Adrenal gland (tissue), 9 donors: ENCODE measurements at regions not wholly inside any gene's neighbourhood (a gene's known extent, or its start where the extent isn't known, plus 50 kb on each side); places are given as distances from the start of the nearest gene placed in this dataset.

Experiments
- DNase-seq, 7 donors: peaks; one replicate each; pipeline ENCODE4 v3.0.0-alpha.2; 2019 to 2020
- H3K27ac ChIP-seq, 5 donors: fragments of 200-600 bp; sonication (generic) in 4 of 5; 1 replicate in 3 of 5; 2 replicates in 2 of 5; pipeline versions ENCODE4 v1.5.1 to v1.8.0; 2016 to 2020; ENCODE audit warnings: mild to moderate bottlenecking in 1 of 5
- H3K27me3 ChIP-seq: fragments of 200-600 bp; 2 replicates; pipeline ENCODE4 v1.8.0; 2021
- H3K36me3 ChIP-seq, 2 donors: fragments of 200-600 bp; replicated peaks in 1 of 2; 1 replicate in 1 of 2; 2 replicates in 1 of 2; pipeline versions ENCODE4 v1.5.1 to v1.8.0; 2018 to 2022
- H3K4me1 ChIP-seq, 2 donors: fragments of 200-600 bp; replicated peaks in 1 of 2; 1 replicate in 1 of 2; 2 replicates in 1 of 2; pipeline versions ENCODE4 v1.5.1 to v1.8.0; 2018 to 2021
- H3K4me3 ChIP-seq, 4 donors: fragments of 200-600 bp; sonication (generic) in 3 of 4; one replicate each; pipeline ENCODE4 v1.5.1; 2016 to 2018
- H3K9me3 ChIP-seq, 3 donors: fragments of 200-600 bp; sonication (generic) in 1 of 3; replicated peaks in 1 of 3; 1 replicate in 2 of 3; 2 replicates in 1 of 3; pipeline versions ENCODE4 v1.5.1 to v1.8.0; 2016 to 2021
- CTCF ChIP-seq, 6 experiments: fragments of 450-650 bp in 4 of 6; fragments of 200-600 bp in 2 of 6; sonication (generic) in 1 of 6; IDR thresholded peaks; 1 replicate in 5 of 6; 2 replicates in 1 of 6; pipeline versions ENCODE4 v1.5.1 to v1.8.0; 2016 to 2021; ENCODE audit warnings: antibody characterized with exemption in 6 of 6, mild to moderate bottlenecking in 2 of 6, moderate library complexity in 1 of 6
- POLR2A ChIP-seq, 2 donors: fragments of 450-650 bp; IDR thresholded peaks; one replicate each; pipeline ENCODE4 v1.6.1; 2017; ENCODE audit warnings: antibody characterized with exemption in 2 of 2, mild to moderate bottlenecking in 2 of 2, moderate library complexity in 1 of 2
- WGBS, 4 donors: extraction: QIAGEN DNeasy Blood & Tissue Kit in 2 of 4; methylation state at CpG; one replicate each; pipeline versions ENCODE4 v1.1.5 to v1.1.7; 2013 to 2017; 5-methylcytosine and 5-hydroxymethylcytosine counted together
- intact Hi-C, 2 donors: fragments of 100-400 bp; cut with DNase I; formaldehyde crosslinking; loops; one replicate each; pipeline versions ENCODE4 v1.14.1 to v1.15.0; 2022 to 2023
- donor health status: healthy with polysubstance abuse.
- donor health status: Bipolar disorder and iron deficiency.
- donor health status: DM: yes; HTN: yes; CAD: no.
- donor health status: DM: no; HTN: no; CAD: no.
- donor health status: DM: no; HTN: no; CAD: no.

GRCh38 chr18:29084120-29084519 is 907.2 kb upstream of the CDH2 start:
- Histone ChIP-seq H3K36me3 (no peaks in the 10 kb centered on the region), H3K9me3 (no peaks in the 10 kb centered on the region), H3K27ac (no peak overlapping the region), H3K27me3 (no peaks in the 10 kb centered on the region), H3K4me3 (no peak overlapping the region), H3K4me1 (no peaks in the 10 kb centered on the region)
- intact Hi-C loops, result no loop called here
- no peak for DNase-seq
- no peak for TF ChIP-seq CTCF (IDR thresholded peaks at IDR 0.05)
- TF ChIP-seq POLR2A (IDR thresholded peaks at IDR 0.05), result no peak

- Histone ChIP-seq H3K27me3 (no peaks in the 10 kb centered on the region), H3K36me3 (no peaks in the 10 kb centered on the region), H3K9me3 (no peaks in the 10 kb centered on the region), H3K27ac (no peak overlapping the region), H3K4me3 (no peak overlapping the region), H3K4me1 (no peaks in the 10 kb centered on the region)
- intact Hi-C loops, result no loop called here
- no peak for TF ChIP-seq POLR2A (IDR thresholded peaks at IDR 0.05)
- TF ChIP-seq CTCF (IDR thresholded peaks at IDR 0.05), result no peak
- WGBS, 4 donors, result 49 to 66% (median 64%) methylated on average over 4 of the region's 4 CpGs
- DNase-seq, result no peak
Measured at GRCh38 chr18:29083545-29083944, 906.6 kb upstream of the CDH2 start.

GRCh38 chr18:29080946-29081345 is 904.0 kb upstream of the CDH2 start:
- intact Hi-C loops, result no loop called here
- no peaks in the 10 kb centered on the region for H3K27me3 ChIP-seq
- DNase-seq, result no peak
- no peak for TF ChIP-seq CTCF (IDR thresholded peaks at IDR 0.05)
- TF ChIP-seq POLR2A (IDR thresholded peaks at IDR 0.05), result no peak
- no peaks in the 10 kb centered on the region for H3K4me1 ChIP-seq
- no peak overlapping the region for H3K4me3 ChIP-seq
- 67 to 79% (median 73%) methylated on average over 3 of the region's 3 CpGs for WGBS, 4 donors
- H3K36me3 ChIP-seq, result no peaks in the 10 kb centered on the region
- H3K27ac ChIP-seq, result no peak overlapping the region
- H3K9me3 ChIP-seq, result no peaks in the 10 kb centered on the region

- TF ChIP-seq CTCF (IDR thresholded peaks at IDR 0.05), result no peak
- no peak for TF ChIP-seq POLR2A (IDR thresholded peaks at IDR 0.05)
- Histone ChIP-seq H3K27ac (no peak overlapping the region), H3K9me3 (no peaks in the 10 kb centered on the region), H3K4me3 (no peak overlapping the region), H3K4me1 (no peaks in the 10 kb centered on the region), H3K27me3 (no peaks in the 10 kb centered on the region), H3K36me3 (no peaks in the 10 kb centered on the region)
- whole genome bisulfite sequencing, 4 donors, result 74 to 84% (median 79%) methylated on average over 3 of the region's 3 CpGs
- DNase-seq, result no peak
- intact Hi-C loops, result no loop called here
Measured at GRCh38 chr18:29078273-29078672, 901.3 kb upstream of the CDH2 start.
